ENCODE measurements at regions not wholly inside any gene's neighbourhood (a gene's known extent, or its start where the extent isn't known, plus 50 kb on each side); places are given as distances from the start of the nearest gene placed in this dataset.

- Histone ChIP-seq H3K36me3 (replicated peaks in 1 of 2; ENCODE audit: control extremely low read depth in 1 of 2, control insufficient read depth in 1 of 2, extremely low read depth in 1 of 2, insufficient read depth in 2 of 2, low read length in 1 of 2) (no peaks in the 10 kb centered on the region), H3K9ac (ENCODE audit: low read length) (peak overlapping the region; percentile 61), H3K9me3 (ENCODE audit: control extremely low read depth in 1 of 3, control insufficient read depth in 2 of 3, insufficient read depth in 1 of 3, low read length in 2 of 3) (no peaks in the 10 kb centered on the region), H3K27me3 (replicated peaks in 1 of 4; ENCODE audit: control extremely low read depth in 1 of 4, control insufficient read depth in 3 of 4, insufficient read depth in 4 of 4, low read length in 3 of 4) (no peaks in the 10 kb centered on the region), H3K79me2 (ENCODE audit: control insufficient read depth, insufficient read depth, low read length) (no peaks in the 10 kb centered on the region), H3K4me1 (ENCODE audit: control insufficient read depth in 2 of 2, insufficient read depth in 2 of 2, low read length in 2 of 2) (peaks cover 18 to 19% of the 10 kb centered on the region in 2 donors), H3K27ac (ENCODE audit: low read length in 2 of 2) (peak overlapping the region; percentile 7 to 71), H3K4me3 (ENCODE audit: control extremely low read depth in 1 of 5, extremely low read depth in 1 of 5, insufficient read depth in 1 of 5, low read depth in 2 of 5, low read length in 4 of 5) (peak overlapping the region; percentile 20 to 62 (median 42)), H3K4me2 (replicated peaks; ENCODE audit: low read depth, low read length, poor library complexity, severe bottlenecking) (peak overlapping the region; percentile 70), H2AFZ (ENCODE audit: insufficient read depth, low read depth, low read length, poor library complexity, severe bottlenecking) (peak overlapping the region; percentile 67), H4K20me1 (ENCODE audit: control insufficient read depth, insufficient read depth, low read length, poor library complexity, severe bottlenecking) (no peaks in the 10 kb centered on the region)
- Mint-ChIP-seq H3K4me1 (peaks cover 24% of the 10 kb centered on the region), H3K4me3 (peak overlapping the region; percentile 82), H3K27ac (peak overlapping the region; percentile 73), H3K27me3 (no peaks in the 10 kb centered on the region), H3K9me3 (ENCODE audit: insufficient read depth) (no peaks in the 10 kb centered on the region)
- ChIA-PET POLR2A (no interaction called here), CTCF (no interaction called here)
- DNase-seq: peak; percentile 53
- intact Hi-C loops (cut with micrococcal nuclease): no loop called here
- no peak for TF ChIP-seq EZH2 (IDR thresholded peaks at IDR 0.05; ENCODE audit: borderline replicate concordance, insufficient read depth, low read depth, low read length, poor library complexity, severe bottlenecking)
- TF ChIP-seq CTCF (IDR thresholded peaks at IDR 0.05): no peak
- WGBS (ENCODE audit: insufficient coverage): 0% methylated on average over 3 of the region's 5 CpGs
- ATAC-seq (ENCODE audit: low read depth): peak; percentile 73
Observed at GRCh38 chr6:71496018-71496721, 207.6 kb downstream of the OGFRL1 start.

GRCh38 chr6:71496722-71497033 is 208.1 kb downstream of the OGFRL1 start:
- H3K36me3 ChIP-seq (replicated peaks in 1 of 2; ENCODE audit: control extremely low read depth in 1 of 2, control insufficient read depth in 1 of 2, extremely low read depth in 1 of 2, insufficient read depth in 2 of 2, low read length in 1 of 2): no peaks in the 10 kb centered on the region
- ChIA-PET CTCF (no interaction called here), POLR2A (no interaction called here)
- H3K4me3 ChIP-seq (ENCODE audit: control extremely low read depth in 1 of 5, extremely low read depth in 1 of 5, insufficient read depth in 1 of 5, low read depth in 2 of 5, low read length in 4 of 5): peak overlapping the region in 1 of 5 experiments; percentile 62
- DNase-seq (no peak), ATAC-seq (ENCODE audit: low read depth) (no peak)
- no CpG with 5 or more reads among the region's 2 CpGs for WGBS (ENCODE audit: insufficient coverage)
- H3K27me3 Mint-ChIP-seq: no peaks in the 10 kb centered on the region
- no peaks in the 10 kb centered on the region for H3K79me2 ChIP-seq (ENCODE audit: control insufficient read depth, insufficient read depth, low read length)
- H4K20me1 ChIP-seq (ENCODE audit: control insufficient read depth, insufficient read depth, low read length, poor library complexity, severe bottlenecking): no peaks in the 10 kb centered on the region
- TF ChIP-seq CTCF (IDR thresholded peaks at IDR 0.05) (no peak), EZH2 (IDR thresholded peaks at IDR 0.05; ENCODE audit: borderline replicate concordance, insufficient read depth, low read depth, low read length, poor library complexity, severe bottlenecking) (no peak)
- H3K4me3 Mint-ChIP-seq: peak overlapping the region; percentile 82
- H3K9me3 ChIP-seq (ENCODE audit: control extremely low read depth in 1 of 3, control insufficient read depth in 2 of 3, insufficient read depth in 1 of 3, low read length in 2 of 3): no peaks in the 10 kb centered on the region
- H3K27ac Mint-ChIP-seq: peak overlapping the region; percentile 13
- peak overlapping the region; percentile 70 for H3K4me2 ChIP-seq (replicated peaks; ENCODE audit: low read depth, low read length, poor library complexity, severe bottlenecking)
- H3K27ac ChIP-seq (ENCODE audit: low read length in 2 of 2): peak overlapping the region; percentile 7 to 71
- H3K27me3 ChIP-seq (replicated peaks in 1 of 4; ENCODE audit: control extremely low read depth in 1 of 4, control insufficient read depth in 3 of 4, insufficient read depth in 4 of 4, low read length in 3 of 4): no peaks in the 10 kb centered on the region
- no peaks in the 10 kb centered on the region for H3K9me3 Mint-ChIP-seq (ENCODE audit: insufficient read depth)
- H3K4me1 Mint-ChIP-seq: peaks cover 24% of the 10 kb centered on the region
- intact Hi-C loops (cut with micrococcal nuclease): no loop called here
- H3K9ac ChIP-seq (ENCODE audit: low read length): peak overlapping the region; percentile 61
- peaks cover 18 to 19% of the 10 kb centered on the region in 2 donors for H3K4me1 ChIP-seq (ENCODE audit: control insufficient read depth in 2 of 2, insufficient read depth in 2 of 2, low read length in 2 of 2)
- H2AFZ ChIP-seq (ENCODE audit: insufficient read depth, low read depth, low read length, poor library complexity, severe bottlenecking): peak overlapping the region; percentile 67
